HepG2 (cell line): ENCODE measurements at regions not wholly inside any gene's neighbourhood (a gene's known extent, or its start where the extent isn't known, plus 50 kb on each side); places are given as distances from the start of the nearest gene placed in this dataset.

ENCODE experiments used
- EHMT2 ChIP-seq: fragments of 200-600 bp; sonication (generic); IDR thresholded peaks from 2 replicates; pipeline ENCODE4 v1.7.0; 2017; ENCODE audit warnings: antibody characterized with exemption, low read depth, low read length, borderline replicate concordance
- ELF3 ChIP-seq: IDR thresholded peaks from 2 replicates; pipeline ENCODE4 v1.6.1; 2016; ENCODE audit warnings: missing genetic modification reagents, missing compliant biosample characterization
- HNF4A ChIP-seq: sonication (generic); formaldehyde crosslinking; IDR thresholded peaks from 2 replicates; pipeline ENCODE4 v1.4.0; 2020; ENCODE audit warnings: missing genetic modification reagents
- MXD4 ChIP-seq: IDR thresholded peaks from 2 replicates; pipeline ENCODE4 v1.6.1; 2016; ENCODE audit warnings: mild to moderate bottlenecking, missing biosample characterization, missing genetic modification reagents
- RFX3 ChIP-seq: IDR thresholded peaks from 2 replicates; pipeline ENCODE4 v1.6.1; 2016; ENCODE audit warnings: missing biosample characterization, missing genetic modification reagents
- SIX1 ChIP-seq: sonication (generic); formaldehyde crosslinking; IDR thresholded peaks from 2 replicates; pipeline ENCODE4 v1.4.0; 2020; ENCODE audit warnings: missing genetic modification reagents, borderline replicate concordance
- SNAI1 ChIP-seq: sonication (generic); formaldehyde crosslinking; IDR thresholded peaks from 2 replicates; pipeline ENCODE4 v1.5.0; 2020; ENCODE audit warnings: mild to moderate bottlenecking, missing genetic modification reagents, borderline replicate concordance
- SOX13 ChIP-seq, 3 experiments: fragments of 450-650 bp in 1 of 3; sonication (generic) in 1 of 3; formaldehyde crosslinking in 1 of 3; IDR thresholded peaks in 2 of 3; conservative IDR thresholded peaks in 1 of 3; 2 replicates each; pipeline versions ENCODE4 v1.5.0 to v1.6.1; 2016 to 2020; ENCODE audit warnings: antibody characterized with exemption in 1 of 3, mild to moderate bottlenecking in 1 of 3, missing compliant biosample characterization in 1 of 3, missing genetic modification reagents in 1 of 3, moderate library complexity in 1 of 3
- STAG1 ChIP-seq: sonication (generic); formaldehyde crosslinking; IDR thresholded peaks from 2 replicates; pipeline ENCODE4 v1.4.0; 2020; ENCODE audit warnings: missing genetic modification reagents
- TOE1 ChIP-seq: sonication (generic); formaldehyde crosslinking; IDR thresholded peaks from 2 replicates; pipeline ENCODE4 v1.4.0; 2020; ENCODE audit warnings: mild to moderate bottlenecking, missing genetic modification reagents
- ZBTB10 ChIP-seq: sonication (generic); formaldehyde crosslinking; IDR thresholded peaks from 2 replicates; pipeline ENCODE4 v1.4.0; 2020; ENCODE audit warnings: missing genetic modification reagents, borderline replicate concordance
- ZBTB26 ChIP-seq: IDR thresholded peaks from 2 replicates; pipeline ENCODE4 v1.6.1; 2016; ENCODE audit warnings: missing compliant biosample characterization, missing genetic modification reagents, borderline replicate concordance
- ZMAT3 ChIP-seq: sonication (generic); formaldehyde crosslinking; conservative IDR thresholded peaks from 2 replicates; pipeline ENCODE4 v1.7.0; 2021; ENCODE audit warnings: missing genetic modification reagents
- ZNF503 ChIP-seq: sonication (generic); formaldehyde crosslinking; IDR thresholded peaks from 2 replicates; pipeline ENCODE4 v1.4.0; 2020; ENCODE audit warnings: missing genetic modification reagents
- ZNF512B ChIP-seq: sonication (generic); formaldehyde crosslinking; IDR thresholded peaks from 2 replicates; pipeline ENCODE4 v1.5.1; 2020; ENCODE audit warnings: missing genetic modification reagents, mild to moderate bottlenecking, borderline replicate concordance
- ZNF782 ChIP-seq: sonication (generic); formaldehyde crosslinking; IDR thresholded peaks from 2 replicates; pipeline ENCODE4 v1.4.0; 2020; ENCODE audit warnings: missing genetic modification reagents, mild to moderate bottlenecking, borderline replicate concordance

- TF ChIP-seq SOX13 (IDR thresholded peaks at IDR 0.05) (peak; percentile 50; the same call in 1 of the 2 replicates), SOX13 (CRISPR knock-in tag; conservative IDR thresholded peaks at IDR 0.05 in 1 of 2, IDR thresholded peaks at IDR 0.05 in 1 of 2) (peak in 1 of 2 experiments; percentile 69; a peak in 3 of 4 replicates), HNF4A (CRISPR knock-in tag) (peak; percentile 58), ZNF503 (CRISPR knock-in tag) (peak; percentile 67; the same call in 1 of the 2 replicates), MXD4 (CRISPR knock-in tag) (no peak), ZNF782 (CRISPR knock-in tag) (peak; percentile 51; the same call in 1 of the 2 replicates), EHMT2 (peak; percentile 76; the same call in 1 of the 2 replicates), SIX1 (CRISPR knock-in tag) (peak; percentile 94), RFX3 (peak; percentile 19; the same call in 1 of the 2 replicates), ZNF512B (CRISPR knock-in tag) (peak; percentile 63; the same call in 1 of the 2 replicates), TOE1 (CRISPR knock-in tag) (peak; percentile 64; the same call in 1 of the 2 replicates), ZMAT3 (CRISPR knock-in tag) (no peak), STAG1 (CRISPR knock-in tag) (peak; percentile 92), ZBTB26 (CRISPR knock-in tag) (peak; percentile 50; the same call in 1 of the 2 replicates), ELF3 (peak; percentile 68; the same call in 1 of the 2 replicates), SNAI1 (no peak), ZBTB10 (CRISPR knock-in tag) (no peak)
These were observed 417.1 kb downstream of the TMEM114 start (continued) for GRCh38 chr16:8173111-8173644.
